ENCODE measurements at regions not wholly inside any gene's neighbourhood (a gene's known extent, or its start where the extent isn't known, plus 50 kb on each side); places are given as distances from the start of the nearest gene placed in this dataset.

- TF ChIP-seq CTCF (IDR thresholded peaks at IDR 0.05; ENCODE audit: control insufficient read depth, insufficient read depth, low read depth, low read length, missing control alignments), result no peak
- no peak for DNase-seq (ENCODE audit: low read depth)
- H3K4me3 ChIP-seq (ENCODE audit: control insufficient read depth, low read depth, low read length), result no peak overlapping the region
These were observed 189.3 kb downstream of the CHST1 start for GRCh38 chr11:45476126-45476525.

- no peak overlapping the region for H3K4me3 ChIP-seq (ENCODE audit: control insufficient read depth, low read depth, low read length)
- DNase-seq (ENCODE audit: low read depth), result no peak
- TF ChIP-seq CTCF (IDR thresholded peaks at IDR 0.05; ENCODE audit: control insufficient read depth, insufficient read depth, low read depth, low read length, missing control alignments), result no peak
These were observed 189.0 kb upstream of the SYT13 start for GRCh38 chr11:45475173-45475572.

- DNase-seq (ENCODE audit: low read depth), result no peak
- no peak for TF ChIP-seq CTCF (IDR thresholded peaks at IDR 0.05; ENCODE audit: control insufficient read depth, insufficient read depth, low read depth, low read length, missing control alignments)
- no peak overlapping the region for H3K4me3 ChIP-seq (ENCODE audit: control insufficient read depth, low read depth, low read length)
These were observed 187.3 kb upstream of the SYT13 start for GRCh38 chr11:45473341-45473895.

- no peak overlapping the region for H3K4me3 ChIP-seq (ENCODE audit: control insufficient read depth, low read depth, low read length)
- no peak for DNase-seq (ENCODE audit: low read depth)
- no peak for TF ChIP-seq CTCF (IDR thresholded peaks at IDR 0.05; ENCODE audit: control insufficient read depth, insufficient read depth, low read depth, low read length, missing control alignments)
These were observed 186.7 kb upstream of the SYT13 start for GRCh38 chr11:45472716-45473317.

- TF ChIP-seq CTCF (IDR thresholded peaks at IDR 0.05; ENCODE audit: control insufficient read depth, insufficient read depth, low read depth, low read length, missing control alignments), result no peak
- no peak overlapping the region for H3K4me3 ChIP-seq (ENCODE audit: control insufficient read depth, low read depth, low read length)
- DNase-seq (ENCODE audit: low read depth), result no peak
These were observed 185.1 kb upstream of the SYT13 start for GRCh38 chr11:45471266-45471665.

- DNase-seq (ENCODE audit: low read depth), result no peak
- TF ChIP-seq CTCF (IDR thresholded peaks at IDR 0.05; ENCODE audit: control insufficient read depth, insufficient read depth, low read depth, low read length, missing control alignments), result no peak
- no peak overlapping the region for H3K4me3 ChIP-seq (ENCODE audit: control insufficient read depth, low read depth, low read length)
These were observed 184.6 kb upstream of the SYT13 start for GRCh38 chr11:45470794-45471167.

All from AG09309 (cell line).